Stomach (tissue), 8 donors: ENCODE measurements at regions not wholly inside any gene's neighbourhood (a gene's known extent, or its start where the extent isn't known, plus 50 kb on each side); places are given as distances from the start of the nearest gene placed in this dataset.

Experiments used
- DNase-seq, 2 donors: peaks; one replicate each; pipeline versions ENCODE4 v3.0.0 to v3.0.0-alpha.2; 2013 to 2019
- H3K27ac ChIP-seq, 5 donors: fragments of 200-600 bp in 4 of 5; sonication (generic) in 4 of 5; one replicate each; pipeline ENCODE4 v1.5.1; 2013 to 2019; ENCODE audit warnings: mild to moderate bottlenecking in 1 of 5, moderate library complexity in 1 of 5
- H3K27me3 ChIP-seq, 3 donors: fragments of 200-600 bp; sonication (generic); one replicate each; pipeline ENCODE4 v1.5.1; 2017 to 2019; ENCODE audit warnings: mixed run types in 1 of 3
- H3K36me3 ChIP-seq, 4 donors: fragments of 200-600 bp; sonication (generic); 1 replicate in 3 of 4; 2 replicates in 1 of 4; pipeline ENCODE4 v1.5.1; 2016 to 2019
- H3K4me1 ChIP-seq, 4 donors: fragments of 200-600 bp; sonication (generic); one replicate each; pipeline ENCODE4 v1.5.1; 2016 to 2019
- H3K4me3 ChIP-seq, 4 donors: fragments of 200-600 bp; sonication (generic) in 3 of 4; one replicate each; pipeline ENCODE4 v1.5.1; 2016 to 2019; ENCODE audit warnings: mild to moderate bottlenecking in 1 of 4
- H3K9me3 ChIP-seq, 4 donors: fragments of 200-600 bp; sonication (generic); one replicate each; pipeline ENCODE4 v1.5.1; 2016 to 2019
- EP300 ChIP-seq: sonication (generic); formaldehyde crosslinking; IDR thresholded peaks from one replicate; pipeline ENCODE4 v1.6.1; 2017; ENCODE audit warnings: antibody characterized with exemption
- POLR2A ChIP-seq, 4 donors: fragments of 450-650 bp; IDR thresholded peaks; one replicate each; pipeline ENCODE4 v1.6.1; 2016; ENCODE audit warnings: antibody characterized with exemption in 4 of 4, control low read depth in 2 of 4, mild to moderate bottlenecking in 1 of 4, moderate library complexity in 1 of 4
- POLR2AphosphoS5 ChIP-seq, 3 donors: sonication (generic); formaldehyde crosslinking; IDR thresholded peaks; one replicate each; pipeline ENCODE4 v1.6.1; 2016; ENCODE audit warnings: antibody characterized with exemption in 3 of 3
- WGBS, 5 donors: extraction: QIAGEN DNeasy Blood & Tissue Kit in 3 of 5; methylation state at CpG; one replicate each; pipeline versions ENCODE4 v1.1.5 to v1.1.7; 2013 to 2018; 5-methylcytosine and 5-hydroxymethylcytosine counted together
- intact Hi-C: fragments of 100-400 bp; cut with DNase I; formaldehyde crosslinking; loops from one replicate; pipeline ENCODE4 v1.15.1; 2023; ENCODE audit warnings: low total_unique reads
- TF ChIP-seq, protein P1 (sequence below), 7 experiments: fragments of 450-650 bp in 4 of 7; fragments of 200-600 bp in 3 of 7; sonication (generic) in 3 of 7; IDR thresholded peaks; one replicate each; pipeline ENCODE4 v1.5.1; 2016 to 2019; ENCODE audit warnings: antibody characterized with exemption in 7 of 7, control low read depth in 2 of 7, mild to moderate bottlenecking in 1 of 7
- donor health status: healthy with polysubstance abuse.
- donor health status: Bipolar disorder and iron deficiency.
- donor health status: healthy.

DNA sequence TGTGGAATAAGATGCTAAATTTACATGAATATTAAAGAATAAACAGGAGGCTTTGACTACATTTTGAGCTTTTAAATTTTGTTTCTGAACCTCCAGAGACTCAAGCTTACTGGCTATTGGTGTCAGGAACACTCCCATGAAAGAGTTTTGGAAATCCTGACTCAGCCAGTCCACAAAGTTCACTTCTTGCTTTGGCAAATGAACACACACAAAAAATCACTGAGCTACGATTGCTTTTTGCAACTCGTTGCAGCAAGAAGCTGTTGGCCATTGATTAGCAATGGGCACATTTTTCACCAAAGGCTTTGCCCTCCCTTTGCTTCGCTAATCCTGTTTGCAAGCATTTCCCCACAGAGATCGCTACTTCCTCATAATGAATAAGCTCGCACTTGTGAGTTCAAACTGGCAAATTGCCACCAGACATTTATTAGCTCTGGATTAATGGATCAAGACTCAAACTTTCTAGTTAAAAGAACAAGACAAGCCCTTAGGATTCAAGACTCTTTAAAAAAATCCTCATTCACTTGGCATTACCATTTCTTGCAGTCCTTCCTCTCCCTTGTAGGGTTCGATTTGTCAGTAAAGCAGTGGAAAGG is 343.2 kb upstream of the ONECUT1 start:
- intact Hi-C loops = no loop called here
- peaks cover 0 to 10% (median 0%) of the 10 kb centered on the region in 3 donors for H3K27me3 ChIP-seq
- no peak overlapping the region for H3K27ac ChIP-seq
- no peaks in the 10 kb centered on the region for H3K36me3 ChIP-seq
- no peaks in the 10 kb centered on the region for H3K9me3 ChIP-seq
- TF ChIP-seq POLR2AphosphoS5 (IDR thresholded peaks at IDR 0.05) = no peak
- TF ChIP-seq, protein P1, sequence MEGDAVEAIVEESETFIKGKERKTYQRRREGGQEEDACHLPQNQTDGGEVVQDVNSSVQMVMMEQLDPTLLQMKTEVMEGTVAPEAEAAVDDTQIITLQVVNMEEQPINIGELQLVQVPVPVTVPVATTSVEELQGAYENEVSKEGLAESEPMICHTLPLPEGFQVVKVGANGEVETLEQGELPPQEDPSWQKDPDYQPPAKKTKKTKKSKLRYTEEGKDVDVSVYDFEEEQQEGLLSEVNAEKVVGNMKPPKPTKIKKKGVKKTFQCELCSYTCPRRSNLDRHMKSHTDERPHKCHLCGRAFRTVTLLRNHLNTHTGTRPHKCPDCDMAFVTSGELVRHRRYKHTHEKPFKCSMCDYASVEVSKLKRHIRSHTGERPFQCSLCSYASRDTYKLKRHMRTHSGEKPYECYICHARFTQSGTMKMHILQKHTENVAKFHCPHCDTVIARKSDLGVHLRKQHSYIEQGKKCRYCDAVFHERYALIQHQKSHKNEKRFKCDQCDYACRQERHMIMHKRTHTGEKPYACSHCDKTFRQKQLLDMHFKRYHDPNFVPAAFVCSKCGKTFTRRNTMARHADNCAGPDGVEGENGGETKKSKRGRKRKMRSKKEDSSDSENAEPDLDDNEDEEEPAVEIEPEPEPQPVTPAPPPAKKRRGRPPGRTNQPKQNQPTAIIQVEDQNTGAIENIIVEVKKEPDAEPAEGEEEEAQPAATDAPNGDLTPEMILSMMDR (IDR thresholded peaks at IDR 0.05) = no peak
- TF ChIP-seq POLR2A (IDR thresholded peaks at IDR 0.05) = no peak
- TF ChIP-seq EP300 = no peak
- no peak overlapping the region for H3K4me3 ChIP-seq
- 48 to 59% (median 53%) methylated on average over 6 of the region's 6 CpGs for WGBS, 5 donors
- peak in 1 of 2 donors; percentile 12 for DNase-seq
- H3K4me1 ChIP-seq = no peaks in the 10 kb centered on the region

DNA sequence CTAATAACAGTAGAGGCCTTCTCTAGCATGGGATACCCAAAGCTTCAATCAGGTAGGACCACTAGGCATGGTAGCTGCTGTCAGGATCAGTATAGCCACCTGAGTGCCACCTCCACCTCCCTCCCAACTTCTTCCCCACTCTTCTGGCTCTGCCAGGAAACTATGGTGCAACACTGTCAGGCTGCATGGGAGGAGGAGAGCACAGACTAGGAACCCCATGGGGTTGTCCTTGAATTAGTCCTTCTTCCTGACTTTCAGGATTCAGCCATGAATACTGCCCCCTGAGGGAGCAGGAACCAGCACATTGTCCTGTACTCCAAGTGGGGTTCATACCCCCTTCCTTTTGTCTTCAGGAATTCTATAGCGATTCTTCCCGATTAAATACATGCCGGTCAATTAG is 340.8 kb upstream of the ONECUT1 start:
- Histone ChIP-seq H3K27me3 (peaks cover 0 to 10% (median 0%) of the 10 kb centered on the region in 3 donors), H3K27ac (no peak overlapping the region), H3K9me3 (no peaks in the 10 kb centered on the region), H3K4me1 (no peaks in the 10 kb centered on the region), H3K36me3 (no peaks in the 10 kb centered on the region), H3K4me3 (no peak overlapping the region)
- intact Hi-C loops = no loop called here
- 88 to 98% (median 95%) methylated on average over 3 of the region's 3 CpGs for WGBS, 5 donors
- DNase-seq = no peak
- TF ChIP-seq, protein P1 (IDR thresholded peaks at IDR 0.05) = no peak
- TF ChIP-seq EP300 (no peak), POLR2A (IDR thresholded peaks at IDR 0.05) (no peak), POLR2AphosphoS5 (IDR thresholded peaks at IDR 0.05) (no peak)

DNA sequence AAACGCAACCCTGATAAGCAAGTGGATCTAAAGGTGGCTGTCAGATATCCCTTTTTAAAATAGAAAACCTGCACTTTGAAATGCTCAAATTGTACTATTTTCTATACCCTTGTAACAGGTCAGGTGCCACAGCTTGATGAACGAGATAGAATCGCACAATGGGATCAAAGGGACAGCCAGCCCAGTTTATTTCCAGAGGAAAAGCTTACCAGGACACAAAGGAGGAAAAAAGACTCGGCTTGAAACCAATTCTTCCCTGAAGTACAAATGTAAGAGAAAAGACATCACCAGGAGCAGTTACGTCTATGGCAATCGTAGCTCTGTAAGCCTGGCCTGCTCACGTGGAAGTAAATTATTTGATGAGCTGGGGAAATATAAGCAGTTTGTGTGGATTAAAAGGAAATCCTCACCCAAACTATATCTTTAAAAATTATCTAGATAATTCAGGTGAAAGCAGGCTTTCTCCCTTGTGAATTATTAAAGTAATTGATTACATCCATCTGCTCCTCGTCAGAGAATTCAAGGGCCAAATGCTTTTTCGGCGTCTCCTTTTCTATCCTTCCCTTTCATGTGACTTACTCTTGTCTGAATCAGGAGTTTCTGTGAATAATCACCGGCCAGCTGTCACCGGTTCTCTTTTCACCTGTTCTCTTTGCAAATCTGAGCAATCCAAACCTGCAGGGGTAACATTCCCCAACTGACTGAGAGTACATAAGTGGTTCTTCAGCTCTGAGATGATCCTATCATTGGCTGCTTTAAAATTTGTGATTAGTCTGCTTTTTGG is 339.2 kb upstream of the ONECUT1 start:
- H3K27ac ChIP-seq = no peak overlapping the region
- H3K4me3 ChIP-seq = no peak overlapping the region
- no peaks in the 10 kb centered on the region for H3K4me1 ChIP-seq
- H3K9me3 ChIP-seq = no peaks in the 10 kb centered on the region
- intact Hi-C loops = no loop called here
- TF ChIP-seq POLR2A (IDR thresholded peaks at IDR 0.05) (no peak), POLR2AphosphoS5 (IDR thresholded peaks at IDR 0.05) (no peak), EP300 (no peak)
- TF ChIP-seq, protein P1 (IDR thresholded peaks at IDR 0.05) = no peak
- no peak for DNase-seq
- H3K36me3 ChIP-seq = no peaks in the 10 kb centered on the region
- H3K27me3 ChIP-seq = peaks cover 0 to 10% (median 0%) of the 10 kb centered on the region in 3 donors
- 48 to 59% (median 53%) methylated on average over 12 of the region's 12 CpGs for WGBS, 5 donors

DNA sequence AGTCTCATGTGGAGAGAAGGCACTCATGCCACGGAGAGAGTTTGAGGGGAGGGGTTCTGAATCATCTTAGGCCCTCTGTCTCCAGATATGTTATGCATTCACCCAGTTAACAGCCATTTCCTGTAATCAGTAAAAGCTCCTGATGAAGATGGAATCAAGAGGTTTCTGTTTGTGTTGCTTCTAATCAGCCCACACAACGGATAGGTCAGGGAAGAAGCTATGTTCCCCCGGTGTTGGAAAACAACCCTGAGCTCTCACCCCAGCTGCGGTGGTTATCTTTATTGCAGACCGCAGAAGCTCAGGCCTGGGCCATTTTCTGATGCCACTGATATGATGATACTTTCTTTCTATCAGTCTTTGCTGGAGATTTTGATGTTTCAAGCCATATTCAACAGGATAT is 338.5 kb upstream of the ONECUT1 start:
- no peak overlapping the region for H3K27ac ChIP-seq
- intact Hi-C loops = no loop called here
- H3K4me1 ChIP-seq = no peaks in the 10 kb centered on the region
- peaks cover 0 to 10% (median 0%) of the 10 kb centered on the region in 3 donors for H3K27me3 ChIP-seq
- no peaks in the 10 kb centered on the region for H3K36me3 ChIP-seq
- DNase-seq = no peak
- H3K4me3 ChIP-seq = no peak overlapping the region
- H3K9me3 ChIP-seq = no peaks in the 10 kb centered on the region
- 23 to 32% (median 28%) methylated on average over 5 of the region's 5 CpGs for WGBS, 5 donors
- TF ChIP-seq POLR2AphosphoS5 (IDR thresholded peaks at IDR 0.05) = no peak
- no peak for TF ChIP-seq POLR2A (IDR thresholded peaks at IDR 0.05)
- TF ChIP-seq EP300 = no peak
- TF ChIP-seq, protein P1 (IDR thresholded peaks at IDR 0.05) = no peak
